HCT116 (cell line): ENCODE measurements at regions not wholly inside any gene's neighbourhood (a gene's known extent, or its start where the extent isn't known, plus 50 kb on each side); places are given as distances from the start of the nearest gene placed in this dataset.

Experiments used
- ATAC-seq: fragments of 200-7000 bp; cut with Tn5 transposase; 2 replicates; pipeline ENCODE4 v1.9.1; 2020; ENCODE audit warnings: mild to moderate bottlenecking, moderate library complexity
- BruUV-seq: library from RNA; stranded (reverse); fragments of 400-500 nt; replicated peaks from 2 replicates; lab custom pipeline; 2021; lab: Mats Ljungman, UMichigan
- CTCF ChIA-PET: fragments of 300-600 bp; sonication (Branson Sonifier 250); formaldehyde crosslinking; loops from one replicate; lab custom pipeline; 2021; ENCODE audit warnings: antibody characterized with exemption; lab: Charles Lee
- POLR2A ChIA-PET: fragments of 300-600, 350-600 bp; sonication (Branson Sonifier 250); formaldehyde crosslinking; loops from one replicate; lab custom pipeline; 2021; ENCODE audit warnings: antibody characterized with exemption; lab: Charles Lee
- RAD21 ChIA-PET, 2 experiments: fragments of 300-600 bp; sonication (Branson Sonifier 250); formaldehyde crosslinking; loops; one replicate each; lab custom pipeline; 2023; ENCODE audit warnings: low total read pairs in 2 of 2; ENCODE audit not compliant: uncharacterized antibody in 2 of 2, unreplicated experiment in 2 of 2, low non-redundant PET in 1 of 2; lab: Charles Lee
- DNase-seq: peaks from one replicate; pipeline ENCODE4 v3.0.0-alpha.2; 2010; ENCODE audit warnings: low read depth, low spot score
- H2AFZ ChIP-seq: fragments of 200-600 bp; shearing (Covaris generic), sonication (generic); 2 replicates; pipeline ENCODE4 v1.6.1; 2017; ENCODE audit warnings: low read depth, mixed run types, mixed read lengths, antibody characterized with exemption, low read length; ENCODE audit not compliant: poor library complexity, severe bottlenecking
- H3K27ac ChIP-seq: 2 replicates; pipeline ENCODE4 v1.5.1; 2012; ENCODE audit warnings: low read depth, low read length
- H3K27me3 ChIP-seq: fragments of 200-600 bp; sonication (generic); 2 replicates; pipeline ENCODE4 v1.6.1; 2016; ENCODE audit warnings: mixed run types, low read length, mixed read lengths; ENCODE audit not compliant: insufficient read depth
- H3K36me3 ChIP-seq, 2 experiments: fragments of 200-500 bp in 1 of 2; fragments of 200-600 bp in 1 of 2; sonication (Bioruptor generic) in 1 of 2; sonication (generic) in 1 of 2; 2 replicates each; pipeline versions ENCODE4 v1.5.1 to v1.6.1; 2014 to 2016; ENCODE audit warnings: low read length in 2 of 2, inconsistent platforms in 1 of 2, mixed read lengths in 1 of 2, mixed run types in 1 of 2; ENCODE audit not compliant: insufficient read depth in 2 of 2, control insufficient read depth in 1 of 2
- H3K4me1 ChIP-seq, 2 experiments: fragments of 200-600 bp in 1 of 2; sonication (generic) in 1 of 2; 2 replicates each; pipeline versions ENCODE4 v1.5.1 to v1.6.1; 2012 to 2017; ENCODE audit warnings: low read length in 2 of 2, inconsistent platforms in 1 of 2, mild to moderate bottlenecking in 1 of 2, mixed read lengths in 1 of 2, mixed run types in 1 of 2, moderate library complexity in 1 of 2; ENCODE audit not compliant: insufficient read depth in 2 of 2, control insufficient read depth in 1 of 2
- H3K4me2 ChIP-seq: fragments of 200-600 bp; sonication (generic); 2 replicates; pipeline ENCODE4 v1.6.1; 2017; ENCODE audit warnings: mixed run types, low read length, mixed read lengths
- H3K4me3 ChIP-seq, 2 experiments: fragments of 200-600 bp in 1 of 2; sonication (generic) in 1 of 2; replicated peaks in 1 of 2; 2 replicates each; pipeline ENCODE4 v1.5.1; 2011 to 2016; ENCODE audit warnings: low read length in 2 of 2, control low read depth in 1 of 2, low read depth in 1 of 2, mild to moderate bottlenecking in 1 of 2, mixed read lengths in 1 of 2, mixed run types in 1 of 2
- H3K79me2 ChIP-seq: fragments of 200-600 bp; sonication (generic); 2 replicates; pipeline ENCODE4 v1.6.1; 2017; ENCODE audit warnings: mild to moderate bottlenecking, mixed run types, low read length, moderate library complexity, mixed read lengths; ENCODE audit not compliant: insufficient read depth
- H3K9ac ChIP-seq: fragments of 200-600 bp; sonication (generic); 2 replicates; pipeline ENCODE4 v1.6.1; 2016; ENCODE audit warnings: low read length, mixed read lengths
- H3K9me2 ChIP-seq: fragments of 200-600 bp; sonication (generic), shearing (Covaris generic); 2 replicates; pipeline ENCODE4 v1.6.1; 2017; ENCODE audit warnings: mixed run types, mild to moderate bottlenecking, moderate library complexity; ENCODE audit not compliant: insufficient read depth
- H3K9me3 ChIP-seq, 2 experiments: fragments of 200-500 bp in 1 of 2; fragments of 200-600 bp in 1 of 2; sonication (Bioruptor generic) in 1 of 2; sonication (generic) in 1 of 2; 2 replicates each; pipeline ENCODE4 v1.6.1; 2014 to 2017; ENCODE audit warnings: low read length in 2 of 2, mixed read lengths in 2 of 2, inconsistent platforms in 1 of 2, low read depth in 1 of 2, mild to moderate bottlenecking in 1 of 2, mixed run types in 1 of 2, moderate library complexity in 1 of 2; ENCODE audit not compliant: control insufficient read depth in 1 of 2, insufficient read depth in 1 of 2
- H4K20me1 ChIP-seq: fragments of 200-600 bp; sonication (generic), shearing (Covaris generic); 2 replicates; pipeline ENCODE4 v1.6.1; 2017; ENCODE audit warnings: mixed run types, mild to moderate bottlenecking, moderate library complexity; ENCODE audit not compliant: insufficient read depth
- ATF3 ChIP-seq: IDR thresholded peaks from 2 replicates; pipeline ENCODE4 v1.6.1; 2012
- CBX3 ChIP-seq: IDR thresholded peaks from 2 replicates; pipeline ENCODE4 v1.6.1; 2012; ENCODE audit warnings: low read depth
- EGR1 ChIP-seq: IDR thresholded peaks from 2 replicates; pipeline ENCODE4 v1.6.1; 2012; ENCODE audit warnings: low read depth
- ELF1 ChIP-seq: IDR thresholded peaks from 2 replicates; pipeline ENCODE4 v1.6.1; 2012; ENCODE audit warnings: low read depth, borderline replicate concordance
- EZH2 ChIP-seq: fragments of 200-600 bp; sonication (generic); IDR thresholded peaks from 2 replicates; pipeline ENCODE4 v1.6.1; 2017; ENCODE audit warnings: antibody characterized with exemption, mixed run types
- EZH2phosphoT487 ChIP-seq: fragments of 200-600 bp; IDR thresholded peaks from 2 replicates; pipeline ENCODE4 v1.6.1; 2018; ENCODE audit warnings: antibody characterized with exemption, borderline replicate concordance
- JUND ChIP-seq: IDR thresholded peaks from 2 replicates; pipeline ENCODE4 v1.6.1; 2012
- MAX ChIP-seq: IDR thresholded peaks from 2 replicates; pipeline ENCODE4 v1.6.1; 2012
- POLR2A ChIP-seq: IDR thresholded peaks from 2 replicates; pipeline ENCODE4 v1.7.0; 2011; ENCODE audit warnings: borderline replicate concordance; ENCODE audit not compliant: insufficient read depth, insufficient read length; ENCODE audit errors: extremely low read depth
- POLR2AphosphoS5 ChIP-seq: IDR thresholded peaks from 2 replicates; pipeline ENCODE4 v1.6.1; 2011; ENCODE audit warnings: mild to moderate bottlenecking, low read depth, low read length, moderate library complexity
- REST ChIP-seq: IDR thresholded peaks from 2 replicates; pipeline ENCODE4 v1.6.1; 2012; ENCODE audit warnings: low read depth
- SP1 ChIP-seq: IDR thresholded peaks from 2 replicates; pipeline ENCODE4 v1.6.1; 2012; ENCODE audit warnings: low read depth
- SRF ChIP-seq: IDR thresholded peaks from 2 replicates; pipeline ENCODE4 v1.6.1; 2012; ENCODE audit warnings: low read depth
- TCF7L2 ChIP-seq: IDR thresholded peaks from 2 replicates; pipeline ENCODE4 v1.7.0; 2011; ENCODE audit warnings: borderline replicate concordance, inconsistent platforms; ENCODE audit not compliant: insufficient read depth, insufficient read length; ENCODE audit errors: extremely low read depth
- ZBTB33 ChIP-seq: IDR thresholded peaks from 2 replicates; pipeline ENCODE4 v1.6.1; 2011; ENCODE audit warnings: mild to moderate bottlenecking, low read length, moderate library complexity; ENCODE audit not compliant: insufficient replicate concordance; ENCODE audit errors: extremely low read depth
- ZFX ChIP-seq: fragments of 450-650 bp; IDR thresholded peaks from 2 replicates; pipeline ENCODE4 v1.6.1; 2017
- ZNF274 ChIP-seq: fragments of 200-500 bp; sonication (Bioruptor generic); IDR thresholded peaks from 2 replicates; pipeline ENCODE4 v1.6.1; 2014; ENCODE audit warnings: mild to moderate bottlenecking, low read depth, low read length, inconsistent platforms
- intact Hi-C: fragments of 100-400 bp; cut with micrococcal nuclease; formaldehyde crosslinking; loops from 2 replicates; pipeline ENCODE4 v1.10.0; 2022

GRCh38 chr5:33153372-33153771 is 287.4 kb upstream of the TARS1 start:
- no peak overlapping the region for H3K4me2 ChIP-seq
- no peak for TF ChIP-seq CBX3
- TF ChIP-seq MAX: no peak
- no peak for TF ChIP-seq EZH2
- TF ChIP-seq ZNF274: no peak
- no peak for TF ChIP-seq SP1
- no peak for TF ChIP-seq POLR2AphosphoS5
- TF ChIP-seq REST: no peak
- no peak for TF ChIP-seq ELF1
- TF ChIP-seq EGR1: no peak
- TF ChIP-seq ZBTB33: no peak
- TF ChIP-seq POLR2A: no peak
- TF ChIP-seq JUND: no peak
- TF ChIP-seq EZH2phosphoT487: no peak
- no peak for TF ChIP-seq ZFX
- TF ChIP-seq TCF7L2: no peak
- no peak for TF ChIP-seq SRF
- no peak for TF ChIP-seq ATF3
- TF ChIP-seq, all 23 proteins: peak for 0
- RAD21 ChIA-PET: no interaction called here
- no peak overlapping the region for H3K9ac ChIP-seq
- no peaks in the 10 kb centered on the region for H3K9me3 ChIP-seq
- CTCF ChIA-PET: no interaction called here
- H4K20me1 ChIP-seq: no peaks in the 10 kb centered on the region
- no peaks in the 10 kb centered on the region for H3K79me2 ChIP-seq
- no peak overlapping the region for H3K27ac ChIP-seq
- H2AFZ ChIP-seq: no peak overlapping the region
- no peaks in the 10 kb centered on the region for H3K9me2 ChIP-seq
- no peaks in the 10 kb centered on the region for H3K27me3 ChIP-seq
- intact Hi-C loops: no loop called here
- DNase-seq (no peak), ATAC-seq (no peak)
- H3K4me1 ChIP-seq: no peaks in the 10 kb centered on the region
- POLR2A ChIA-PET: no interaction called here
- H3K36me3 ChIP-seq: no peaks in the 10 kb centered on the region
- no TSS peak for BruUV-seq
- H3K4me3 ChIP-seq: no peak overlapping the region
